ENCODE measurements at regions not wholly inside any gene's neighbourhood (a gene's known extent, or its start where the extent isn't known, plus 50 kb on each side); places are given as distances from the start of the nearest gene placed in this dataset.

GRCh38 chr13:99911965-99912566 lies 59.5 kb downstream of the ZIC5 start:
- DNase-seq, result no peak

- DNase-seq, result no peak
Observed at GRCh38 chr13:99911069-99911964, 60.2 kb downstream of the ZIC5 start.

GRCh38 chr13:99909836-99910619 lies 61.5 kb downstream of the ZIC5 start:
- DNase-seq, result no peak

- no peak for DNase-seq
Observed at GRCh38 chr13:99909097-99909835, 62.3 kb downstream of the ZIC5 start.

GRCh38 chr13:99908140-99908803 lies 63.3 kb downstream of the ZIC5 start:
- peak; percentile 27 for DNase-seq

- no peak for DNase-seq
Observed at GRCh38 chr13:99907627-99908026, 63.9 kb downstream of the ZIC5 start.

- no peak for DNase-seq
Observed at GRCh38 chr13:99907038-99907437, 64.5 kb downstream of the ZIC5 start.

- DNase-seq, result no peak
Observed at GRCh38 chr13:99905814-99906213, 65.8 kb downstream of the ZIC5 start.

- peak; percentile 91 for DNase-seq
Observed at GRCh38 chr13:99905224-99905623, 66.3 kb downstream of the ZIC5 start.

GRCh38 chr13:99903140-99903539 lies 68.4 kb downstream of the ZIC5 start:
- no peak for DNase-seq

GRCh38 chr13:99902657-99903056 lies 68.9 kb downstream of the ZIC5 start:
- DNase-seq, result no peak

- no peak for DNase-seq
Observed at GRCh38 chr13:99900960-99901359, 70.6 kb downstream of the ZIC5 start.

- DNase-seq, result no peak
Observed at GRCh38 chr13:99898421-99898820, 73.1 kb downstream of the ZIC5 start.

GRCh38 chr13:99897076-99897440 lies 74.5 kb downstream of the ZIC5 start:
- no peak for DNase-seq

GRCh38 chr13:99896369-99897075 lies 75.0 kb downstream of the ZIC5 start:
- DNase-seq, result no peak

GRCh38 chr13:99895444-99896368 lies 75.9 kb downstream of the ZIC5 start:
- DNase-seq, result no peak

- DNase-seq, result no peak
Observed at GRCh38 chr13:99894840-99895443, 76.6 kb downstream of the ZIC5 start.

- no peak for DNase-seq
Observed at GRCh38 chr13:99894105-99894839, 77.3 kb downstream of the ZIC5 start.

GRCh38 chr13:99893567-99893966 lies 78.0 kb downstream of the ZIC5 start:
- DNase-seq, result no peak
